Fibroblast of lung (primary cell): ENCODE measurements at regions not wholly inside any gene's neighbourhood (a gene's known extent, or its start where the extent isn't known, plus 50 kb on each side); places are given as distances from the start of the nearest gene placed in this dataset.

ENCODE experiments used
- EZH2 ChIP-seq: IDR thresholded peaks from 2 replicates; pipeline ENCODE4 v1.5.1; 2012; ENCODE audit warnings: low read length, control low read depth, mild to moderate bottlenecking; ENCODE audit errors: missing control alignments
- TF ChIP-seq, protein P1 (sequence below), 2 donors: IDR thresholded peaks in 1 of 2; conservative IDR thresholded peaks in 1 of 2; 1 replicate in 1 of 2; 2 replicates in 1 of 2; pipeline ENCODE4 v1.5.1; 2011 to 2012; ENCODE audit warnings: low read length in 2 of 2, control low read depth in 1 of 2, inconsistent platforms in 1 of 2, low read depth in 1 of 2, mild to moderate bottlenecking in 1 of 2

DNA sequence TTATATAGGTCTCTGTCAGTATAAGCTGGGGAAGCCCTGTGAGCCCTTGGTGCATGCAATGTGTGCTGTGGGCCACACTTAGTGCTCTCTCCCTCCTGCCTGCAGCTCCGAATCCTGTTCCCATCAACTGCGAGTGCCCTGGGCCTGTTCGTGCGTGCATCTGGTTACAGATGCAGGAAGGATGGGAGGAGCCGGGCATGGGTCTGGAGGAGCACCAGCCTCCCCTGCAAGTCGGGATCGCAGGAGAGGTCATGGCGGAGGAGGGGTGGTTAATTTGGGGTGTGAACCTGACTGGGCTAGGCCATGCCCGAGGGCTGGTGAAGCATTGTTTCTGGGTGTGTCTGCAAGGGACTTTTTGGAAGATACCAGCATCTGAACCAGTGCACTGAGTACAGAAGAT lies 274.6 kb upstream of the IRX4 start:
- TF ChIP-seq, protein P1, sequence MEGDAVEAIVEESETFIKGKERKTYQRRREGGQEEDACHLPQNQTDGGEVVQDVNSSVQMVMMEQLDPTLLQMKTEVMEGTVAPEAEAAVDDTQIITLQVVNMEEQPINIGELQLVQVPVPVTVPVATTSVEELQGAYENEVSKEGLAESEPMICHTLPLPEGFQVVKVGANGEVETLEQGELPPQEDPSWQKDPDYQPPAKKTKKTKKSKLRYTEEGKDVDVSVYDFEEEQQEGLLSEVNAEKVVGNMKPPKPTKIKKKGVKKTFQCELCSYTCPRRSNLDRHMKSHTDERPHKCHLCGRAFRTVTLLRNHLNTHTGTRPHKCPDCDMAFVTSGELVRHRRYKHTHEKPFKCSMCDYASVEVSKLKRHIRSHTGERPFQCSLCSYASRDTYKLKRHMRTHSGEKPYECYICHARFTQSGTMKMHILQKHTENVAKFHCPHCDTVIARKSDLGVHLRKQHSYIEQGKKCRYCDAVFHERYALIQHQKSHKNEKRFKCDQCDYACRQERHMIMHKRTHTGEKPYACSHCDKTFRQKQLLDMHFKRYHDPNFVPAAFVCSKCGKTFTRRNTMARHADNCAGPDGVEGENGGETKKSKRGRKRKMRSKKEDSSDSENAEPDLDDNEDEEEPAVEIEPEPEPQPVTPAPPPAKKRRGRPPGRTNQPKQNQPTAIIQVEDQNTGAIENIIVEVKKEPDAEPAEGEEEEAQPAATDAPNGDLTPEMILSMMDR (conservative IDR thresholded peaks at IDR 0.05 in 1 of 2, IDR thresholded peaks at IDR 0.05 in 1 of 2; ENCODE audit: low read depth in 1 of 2, low read length in 2 of 2): no peak
- no peak for TF ChIP-seq EZH2
